RWPE2 (cell line): ENCODE measurements at regions not wholly inside any gene's neighbourhood (a gene's known extent, or its start where the extent isn't known, plus 50 kb on each side); places are given as distances from the start of the nearest gene placed in this dataset.

Experiments
- ATAC-seq: fragments of 200-7000 bp; cut with Tn5 transposase; 3 replicates; pipeline ENCODE4 v1.9.1; 2021; ENCODE audit warnings: low read depth
- DNase-seq: peaks from one replicate; pipeline ENCODE4 v3.0.0-alpha.2; 2020; ENCODE audit warnings: low spot score
- H3K27ac ChIP-seq: fragments of 450-650 bp; 2 replicates; pipeline ENCODE4 v1.5.1; 2017; ENCODE audit warnings: mild to moderate bottlenecking; ENCODE audit not compliant: poor library complexity, severe bottlenecking
- H3K27me3 ChIP-seq: fragments of 250-450 bp; sonication (Bioruptor Pico); 2 replicates; pipeline ENCODE4 v1.5.1; 2021; ENCODE audit warnings: mild to moderate bottlenecking, moderate library complexity; ENCODE audit not compliant: insufficient read depth, poor library complexity, severe bottlenecking
- H3K36me3 ChIP-seq: fragments of 250-450 bp; sonication (Bioruptor Pico); 2 replicates; pipeline ENCODE4 v1.5.1; 2020; ENCODE audit warnings: low read depth, mild to moderate bottlenecking, moderate library complexity
- H3K4me1 ChIP-seq: fragments of 250-450 bp; sonication (Bioruptor Pico); 2 replicates; pipeline ENCODE4 v1.5.1; 2021; ENCODE audit warnings: mild to moderate bottlenecking, moderate library complexity; ENCODE audit not compliant: insufficient read depth, poor library complexity, severe bottlenecking
- H3K4me3 ChIP-seq: fragments of 250-450 bp; sonication (Bioruptor Pico); 2 replicates; pipeline ENCODE4 v1.5.1; 2021; ENCODE audit warnings: mild to moderate bottlenecking, moderate library complexity; ENCODE audit not compliant: severe bottlenecking
- H3K9me3 ChIP-seq: fragments of 250-450 bp; sonication (Bioruptor Pico); 2 replicates; pipeline ENCODE4 v1.5.1; 2021; ENCODE audit warnings: mild to moderate bottlenecking, moderate library complexity; ENCODE audit not compliant: severe bottlenecking
- TF ChIP-seq, protein P1 (sequence below): fragments of 450-650 bp; IDR thresholded peaks from one replicate; pipeline ENCODE4 v1.5.1; 2017; ENCODE audit warnings: mild to moderate bottlenecking, moderate library complexity; ENCODE audit not compliant: poor library complexity, severe bottlenecking

DNA sequence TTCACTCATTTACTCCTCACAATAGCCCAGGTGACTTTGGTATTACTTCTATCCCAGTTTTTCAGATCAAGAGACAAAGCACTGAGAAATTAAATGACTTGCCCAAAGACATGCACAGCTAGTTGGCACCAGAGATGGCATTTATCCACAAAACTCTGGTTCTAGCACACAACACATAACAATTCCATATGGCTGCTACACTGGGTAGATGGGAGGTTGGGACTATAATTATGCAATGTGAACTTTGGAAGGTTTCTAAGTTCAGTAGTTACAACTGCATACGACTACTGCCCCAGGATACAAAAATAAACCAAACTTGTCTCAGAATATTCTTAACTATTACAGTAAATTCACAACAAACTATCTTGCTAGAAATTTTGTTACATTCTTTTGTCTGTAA is 54.2 kb upstream of the MLIP start:
- TF ChIP-seq, protein P1, sequence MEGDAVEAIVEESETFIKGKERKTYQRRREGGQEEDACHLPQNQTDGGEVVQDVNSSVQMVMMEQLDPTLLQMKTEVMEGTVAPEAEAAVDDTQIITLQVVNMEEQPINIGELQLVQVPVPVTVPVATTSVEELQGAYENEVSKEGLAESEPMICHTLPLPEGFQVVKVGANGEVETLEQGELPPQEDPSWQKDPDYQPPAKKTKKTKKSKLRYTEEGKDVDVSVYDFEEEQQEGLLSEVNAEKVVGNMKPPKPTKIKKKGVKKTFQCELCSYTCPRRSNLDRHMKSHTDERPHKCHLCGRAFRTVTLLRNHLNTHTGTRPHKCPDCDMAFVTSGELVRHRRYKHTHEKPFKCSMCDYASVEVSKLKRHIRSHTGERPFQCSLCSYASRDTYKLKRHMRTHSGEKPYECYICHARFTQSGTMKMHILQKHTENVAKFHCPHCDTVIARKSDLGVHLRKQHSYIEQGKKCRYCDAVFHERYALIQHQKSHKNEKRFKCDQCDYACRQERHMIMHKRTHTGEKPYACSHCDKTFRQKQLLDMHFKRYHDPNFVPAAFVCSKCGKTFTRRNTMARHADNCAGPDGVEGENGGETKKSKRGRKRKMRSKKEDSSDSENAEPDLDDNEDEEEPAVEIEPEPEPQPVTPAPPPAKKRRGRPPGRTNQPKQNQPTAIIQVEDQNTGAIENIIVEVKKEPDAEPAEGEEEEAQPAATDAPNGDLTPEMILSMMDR = no peak
- H3K9me3 ChIP-seq = no peaks in the 10 kb centered on the region
- peaks cover 17% of the 10 kb centered on the region for H3K4me1 ChIP-seq
- H3K27ac ChIP-seq = no peak overlapping the region
- no peaks in the 10 kb centered on the region for H3K36me3 ChIP-seq
- no peak overlapping the region for H3K4me3 ChIP-seq
- ATAC-seq = no peak
- no peak for DNase-seq
- H3K27me3 ChIP-seq = no peaks in the 10 kb centered on the region

DNA sequence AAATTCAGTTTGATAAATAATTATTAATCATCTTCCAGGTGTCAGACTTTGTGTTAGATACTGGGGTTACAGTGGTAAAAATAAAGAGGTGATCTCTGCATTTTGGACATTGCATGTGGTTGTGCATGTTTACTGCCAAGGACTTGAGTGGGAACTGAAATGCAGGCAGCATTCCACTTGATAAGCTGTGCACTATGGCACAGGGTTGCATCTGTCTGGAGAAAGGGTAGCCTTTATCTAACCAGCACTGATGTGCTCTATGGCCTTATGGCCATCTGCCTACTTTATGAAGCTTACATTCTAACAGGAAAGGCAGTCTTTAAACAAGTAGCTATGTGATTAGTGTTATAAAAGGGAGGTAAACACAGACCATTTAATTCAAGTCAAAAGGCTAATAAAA is 53.0 kb upstream of the MLIP start:
- Histone ChIP-seq H3K27ac (no peak overlapping the region), H3K9me3 (no peaks in the 10 kb centered on the region), H3K4me3 (no peak overlapping the region), H3K36me3 (no peaks in the 10 kb centered on the region), H3K4me1 (peaks cover 16% of the 10 kb centered on the region), H3K27me3 (no peaks in the 10 kb centered on the region)
- no peak for ATAC-seq
- TF ChIP-seq, protein P1 = no peak
- no peak for DNase-seq

DNA sequence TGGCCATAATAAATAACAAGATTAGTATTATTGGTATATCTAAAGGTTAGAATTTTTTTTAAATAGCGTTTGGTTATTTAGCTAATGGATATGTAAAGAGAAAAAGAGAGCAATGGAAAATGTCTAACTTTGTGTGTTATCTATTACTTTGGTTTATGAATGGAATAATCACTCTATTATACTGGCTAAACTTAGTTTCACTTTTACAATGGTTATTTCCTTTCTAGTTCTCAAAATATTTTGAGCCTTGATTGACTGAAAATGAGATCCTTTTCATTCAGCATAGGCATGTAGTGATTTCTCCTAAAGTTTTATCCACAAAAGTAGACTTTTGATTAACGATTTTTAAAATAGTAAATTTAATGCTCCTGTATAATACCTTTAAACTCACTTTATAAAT is 51.6 kb upstream of the MLIP start:
- Histone ChIP-seq H3K4me1 (peaks cover 4% of the 10 kb centered on the region), H3K27me3 (no peaks in the 10 kb centered on the region), H3K4me3 (no peak overlapping the region), H3K36me3 (no peaks in the 10 kb centered on the region), H3K9me3 (no peaks in the 10 kb centered on the region), H3K27ac (no peak overlapping the region)
- TF ChIP-seq, protein P1 = no peak
- no peak for DNase-seq
- no peak for ATAC-seq

DNA sequence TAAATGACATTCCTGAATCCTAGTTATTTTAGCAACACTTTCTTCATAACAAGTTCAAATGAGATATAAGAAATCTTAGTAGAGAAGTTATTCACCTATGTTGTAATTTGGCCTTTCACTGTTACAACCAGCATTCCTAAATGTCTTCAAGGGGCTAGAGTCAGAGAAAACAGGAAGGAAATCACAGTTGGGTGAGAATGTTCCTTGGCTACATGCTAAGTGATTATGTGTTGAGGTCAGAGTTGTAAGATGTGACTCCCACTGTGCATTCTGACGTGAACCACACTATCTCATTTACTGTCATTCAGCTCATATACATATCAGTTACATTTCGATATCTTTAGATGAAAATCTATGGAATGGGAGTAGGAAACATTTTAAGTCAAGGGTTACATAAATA is 51.0 kb upstream of the MLIP start:
- Histone ChIP-seq H3K36me3 (no peaks in the 10 kb centered on the region), H3K27ac (no peak overlapping the region), H3K4me1 (peaks cover 3% of the 10 kb centered on the region), H3K27me3 (no peaks in the 10 kb centered on the region), H3K4me3 (no peak overlapping the region), H3K9me3 (no peaks in the 10 kb centered on the region)
- DNase-seq = no peak
- ATAC-seq = no peak
- TF ChIP-seq, protein P1 = no peak
